CD8-positive, alpha-beta memory T cell (primary cell): ENCODE measurements at regions not wholly inside any gene's neighbourhood (a gene's known extent, or its start where the extent isn't known, plus 50 kb on each side); places are given as distances from the start of the nearest gene placed in this dataset.
A peak's percentile ranks its signal among the peaks of the same experiment; 100 is the strongest.

Source experiments
- CTCF ChIA-PET: fragments of 350-600 bp; sonication (Branson Sonifier 250); formaldehyde crosslinking; loops from one replicate; lab custom pipeline; 2021; ENCODE audit warnings: antibody characterized with exemption; lab: Charles Lee
- POLR2A ChIA-PET: fragments of 350-600 bp; sonication (Branson Sonifier 250); formaldehyde crosslinking; loops from one replicate; lab custom pipeline; 2021; ENCODE audit warnings: antibody characterized with exemption; lab: Charles Lee
- DNase-seq, 5 donors: peaks; one replicate each; pipeline versions ENCODE4 v3.0.0 to v3.0.0-alpha.2; 2020 to 2022; ENCODE audit warnings: mixed read lengths in 1 of 5
- H3K27ac ChIP-seq: one replicate; pipeline ENCODE4 v1.7.0; 2013; ENCODE audit warnings: low read depth, mild to moderate bottlenecking, low read length, moderate library complexity
- H3K27me3 ChIP-seq: 2 replicates; pipeline ENCODE4 v1.7.0; 2013; ENCODE audit warnings: low read length, mild to moderate bottlenecking; ENCODE audit not compliant: insufficient read depth, poor library complexity, severe bottlenecking
- H3K36me3 ChIP-seq: 2 replicates; pipeline ENCODE4 v1.7.0; 2013; ENCODE audit warnings: mild to moderate bottlenecking, low read length, moderate library complexity; ENCODE audit not compliant: insufficient read depth
- H3K4me1 ChIP-seq: 2 replicates; pipeline ENCODE4 v1.7.0; 2013; ENCODE audit warnings: mild to moderate bottlenecking, low read length, moderate library complexity; ENCODE audit not compliant: insufficient read depth
- H3K4me3 ChIP-seq: 2 replicates; pipeline ENCODE4 v1.7.0; 2013; ENCODE audit warnings: mild to moderate bottlenecking, low read length
- H3K9me3 ChIP-seq: 2 replicates; pipeline ENCODE4 v1.7.0; 2013; ENCODE audit warnings: mild to moderate bottlenecking, low read length
- H3K27ac Mint-ChIP-seq, 8 donors: one replicate each; pipeline ENCODE4 v1.8.0; 2020 to 2021; ENCODE audit warnings: mixed read lengths in 8 of 8, mild to moderate bottlenecking in 6 of 8, inconsistent platforms in 3 of 8, moderate library complexity in 3 of 8
- H3K27me3 Mint-ChIP-seq, 2 donors: one replicate each; pipeline ENCODE4 v1.8.0; 2020 to 2021; ENCODE audit warnings: mixed read lengths in 2 of 2, mild to moderate bottlenecking in 1 of 2, moderate library complexity in 1 of 2
- H3K36me3 Mint-ChIP-seq, 3 donors: one replicate each; pipeline ENCODE4 v1.8.0; 2020 to 2021; ENCODE audit warnings: mixed read lengths in 3 of 3, inconsistent platforms in 1 of 3, mild to moderate bottlenecking in 1 of 3
- H3K4me1 Mint-ChIP-seq, 3 donors: one replicate each; pipeline ENCODE4 v1.8.0; 2020 to 2021; ENCODE audit warnings: mixed read lengths in 3 of 3, inconsistent platforms in 1 of 3, mild to moderate bottlenecking in 1 of 3
- H3K4me3 Mint-ChIP-seq, 7 donors: one replicate each; pipeline ENCODE4 v1.8.0; 2020 to 2021; ENCODE audit warnings: mixed read lengths in 7 of 7, mild to moderate bottlenecking in 6 of 7, moderate library complexity in 4 of 7, inconsistent platforms in 2 of 7
- H3K9me3 Mint-ChIP-seq, 5 donors: one replicate each; pipeline ENCODE4 v1.8.0; 2020 to 2022; ENCODE audit warnings: mixed read lengths in 5 of 5, mild to moderate bottlenecking in 3 of 5, moderate library complexity in 2 of 5, inconsistent platforms in 1 of 5

- POLR2A ChIA-PET, result no interaction called here
- Histone ChIP-seq H3K27ac (no peak overlapping the region), H3K4me1 (no peaks in the 10 kb centered on the region), H3K36me3 (no peaks in the 10 kb centered on the region), H3K9me3 (no peaks in the 10 kb centered on the region), H3K27me3 (no peaks in the 10 kb centered on the region), H3K4me3 (no peak overlapping the region)
- Mint-ChIP-seq H3K27me3 (peaks cover 20 to 46% of the 10 kb centered on the region in 2 donors), H3K4me3 (no peak overlapping the region), H3K27ac (no peak overlapping the region), H3K9me3 (peaks cover 0 to 7% (median 0%) of the 10 kb centered on the region in 5 donors), H3K36me3 (no peaks in the 10 kb centered on the region), H3K4me1 (no peaks in the 10 kb centered on the region)
- no peak for DNase-seq
- CTCF ChIA-PET, result no interaction called here
These were observed 257.8 kb downstream of the SNX10 start for GRCh38 chr7:26549281-26549944.

GRCh38 chr7:26550492-26550891, 258.8 kb downstream of the SNX10 start:
- no peak overlapping the region for H3K27ac ChIP-seq
- CTCF ChIA-PET, result no interaction called here
- H3K36me3 ChIP-seq, result no peaks in the 10 kb centered on the region
- no peaks in the 10 kb centered on the region for H3K9me3 ChIP-seq
- no peaks in the 10 kb centered on the region for H3K4me1 ChIP-seq
- POLR2A ChIA-PET, result no interaction called here
- H3K36me3 Mint-ChIP-seq, result no peaks in the 10 kb centered on the region
- H3K27me3 Mint-ChIP-seq, result peaks cover 18 to 47% of the 10 kb centered on the region in 2 donors
- H3K4me3 ChIP-seq, result no peak overlapping the region
- DNase-seq, result no peak
- no peaks in the 10 kb centered on the region for H3K27me3 ChIP-seq
- H3K27ac Mint-ChIP-seq, result no peak overlapping the region
- H3K9me3 Mint-ChIP-seq, result peaks cover 0 to 7% (median 0%) of the 10 kb centered on the region in 5 donors
- peak overlapping the region in 1 of 7 donors; percentile 13 for H3K4me3 Mint-ChIP-seq
- H3K4me1 Mint-ChIP-seq, result no peaks in the 10 kb centered on the region

- no peaks in the 10 kb centered on the region for H3K4me1 ChIP-seq
- H3K9me3 Mint-ChIP-seq, result peaks cover 0 to 7% (median 0%) of the 10 kb centered on the region in 5 donors
- ChIA-PET POLR2A (no interaction called here), CTCF (interaction anchor here (0.8 kb wide), 1 partner anchor 9 kb away, joined by 3 read pairs; no protein-coding TSS in a partner anchor)
- H3K9me3 ChIP-seq, result no peaks in the 10 kb centered on the region
- H3K4me3 Mint-ChIP-seq, result no peak overlapping the region
- H3K4me1 Mint-ChIP-seq, result no peaks in the 10 kb centered on the region
- H3K36me3 ChIP-seq, result no peaks in the 10 kb centered on the region
- no peak overlapping the region for H3K4me3 ChIP-seq
- no peaks in the 10 kb centered on the region for H3K27me3 ChIP-seq
- H3K36me3 Mint-ChIP-seq, result no peaks in the 10 kb centered on the region
- peaks cover 18 to 43% of the 10 kb centered on the region in 2 donors for H3K27me3 Mint-ChIP-seq
- no peak for DNase-seq
- no peak overlapping the region for H3K27ac ChIP-seq
- no peak overlapping the region for H3K27ac Mint-ChIP-seq
These were observed 260.1 kb downstream of the SNX10 start for GRCh38 chr7:26551740-26552139.

GRCh38 chr7:26553128-26553527, 261.5 kb downstream of the SNX10 start:
- DNase-seq, result no peak
- Mint-ChIP-seq H3K27ac (no peak overlapping the region), H3K36me3 (no peaks in the 10 kb centered on the region), H3K9me3 (peaks cover 0 to 5% (median 0%) of the 10 kb centered on the region in 5 donors), H3K27me3 (peaks cover 18 to 46% of the 10 kb centered on the region in 2 donors), H3K4me3 (no peak overlapping the region), H3K4me1 (no peaks in the 10 kb centered on the region)
- no peaks in the 10 kb centered on the region for H3K9me3 ChIP-seq
- no peaks in the 10 kb centered on the region for H3K27me3 ChIP-seq
- H3K36me3 ChIP-seq, result no peaks in the 10 kb centered on the region
- CTCF ChIA-PET, result no interaction called here
- POLR2A ChIA-PET, result no interaction called here
- H3K4me1 ChIP-seq, result no peaks in the 10 kb centered on the region
- H3K4me3 ChIP-seq, result no peak overlapping the region
- no peak overlapping the region for H3K27ac ChIP-seq

GRCh38 chr7:26553582-26553981, 261.9 kb downstream of the SNX10 start:
- H3K36me3 Mint-ChIP-seq, result no peaks in the 10 kb centered on the region
- DNase-seq, result no peak
- H3K4me3 Mint-ChIP-seq, result no peak overlapping the region
- Histone ChIP-seq H3K4me1 (no peaks in the 10 kb centered on the region), H3K4me3 (no peak overlapping the region), H3K27me3 (no peaks in the 10 kb centered on the region), H3K9me3 (no peaks in the 10 kb centered on the region), H3K27ac (no peak overlapping the region), H3K36me3 (no peaks in the 10 kb centered on the region)
- peaks cover 0 to 2% (median 0%) of the 10 kb centered on the region in 5 donors for H3K9me3 Mint-ChIP-seq
- ChIA-PET POLR2A (no interaction called here), CTCF (no interaction called here)
- peaks cover 18 to 42% of the 10 kb centered on the region in 2 donors for H3K27me3 Mint-ChIP-seq
- no peaks in the 10 kb centered on the region for H3K4me1 Mint-ChIP-seq
- no peak overlapping the region for H3K27ac Mint-ChIP-seq

GRCh38 chr7:26554952-26555351, 263.3 kb downstream of the SNX10 start:
- Mint-ChIP-seq H3K36me3 (no peaks in the 10 kb centered on the region), H3K27ac (no peak overlapping the region), H3K27me3 (peaks cover 16 to 38% of the 10 kb centered on the region in 2 donors), H3K4me1 (no peaks in the 10 kb centered on the region), H3K4me3 (no peak overlapping the region), H3K9me3 (peaks cover 0 to 2% (median 0%) of the 10 kb centered on the region in 5 donors)
- H3K36me3 ChIP-seq, result no peaks in the 10 kb centered on the region
- POLR2A ChIA-PET, result no interaction called here
- H3K4me3 ChIP-seq, result no peak overlapping the region
- H3K27me3 ChIP-seq, result no peaks in the 10 kb centered on the region
- H3K9me3 ChIP-seq, result no peaks in the 10 kb centered on the region
- CTCF ChIA-PET, result no interaction called here
- H3K27ac ChIP-seq, result no peak overlapping the region
- H3K4me1 ChIP-seq, result no peaks in the 10 kb centered on the region
- DNase-seq, result no peak

GRCh38 chr7:26556061-26556881, 264.6 kb downstream of the SNX10 start:
- Mint-ChIP-seq H3K9me3 (peaks cover 0 to 2% (median 0%) of the 10 kb centered on the region in 5 donors), H3K4me1 (no peaks in the 10 kb centered on the region), H3K27me3 (peaks cover 16 to 40% of the 10 kb centered on the region in 2 donors), H3K4me3 (no peak overlapping the region), H3K27ac (no peak overlapping the region), H3K36me3 (no peaks in the 10 kb centered on the region)
- no peaks in the 10 kb centered on the region for H3K27me3 ChIP-seq
- no peaks in the 10 kb centered on the region for H3K4me1 ChIP-seq
- ChIA-PET CTCF (no interaction called here), POLR2A (no interaction called here)
- DNase-seq, result no peak
- no peaks in the 10 kb centered on the region for H3K9me3 ChIP-seq
- no peak overlapping the region for H3K27ac ChIP-seq
- H3K36me3 ChIP-seq, result no peaks in the 10 kb centered on the region
- no peak overlapping the region for H3K4me3 ChIP-seq

GRCh38 chr7:26560526-26561256, 269.0 kb downstream of the SNX10 start:
- no peaks in the 10 kb centered on the region for H3K9me3 Mint-ChIP-seq
- Histone ChIP-seq H3K4me1 (no peaks in the 10 kb centered on the region), H3K27me3 (no peaks in the 10 kb centered on the region), H3K4me3 (no peak overlapping the region), H3K36me3 (no peaks in the 10 kb centered on the region), H3K9me3 (no peaks in the 10 kb centered on the region), H3K27ac (no peak overlapping the region)
- no peaks in the 10 kb centered on the region for H3K4me1 Mint-ChIP-seq
- no peaks in the 10 kb centered on the region for H3K36me3 Mint-ChIP-seq
- H3K4me3 Mint-ChIP-seq, result no peak overlapping the region
- no peak overlapping the region for H3K27ac Mint-ChIP-seq
- DNase-seq, result no peak
- CTCF ChIA-PET, result interaction anchor here (0.5 kb wide), 1 partner anchor 144 kb away, joined by 3 read pairs; no protein-coding TSS in a partner anchor
- H3K27me3 Mint-ChIP-seq, result peaks cover 8 to 47% of the 10 kb centered on the region in 2 donors
- POLR2A ChIA-PET, result no interaction called here
